ENCODE measurements at regions not wholly inside any gene's neighbourhood (a gene's known extent, or its start where the extent isn't known, plus 50 kb on each side); places are given as distances from the start of the nearest gene placed in this dataset.
A peak's percentile ranks its signal among the peaks of the same experiment; 100 is the strongest.
"Not testable (repeated sequence)": the region's sequence is repeated elsewhere in the genome, so short reads cannot be mapped to it uniquely, and the experiment has no call there.

DNA sequence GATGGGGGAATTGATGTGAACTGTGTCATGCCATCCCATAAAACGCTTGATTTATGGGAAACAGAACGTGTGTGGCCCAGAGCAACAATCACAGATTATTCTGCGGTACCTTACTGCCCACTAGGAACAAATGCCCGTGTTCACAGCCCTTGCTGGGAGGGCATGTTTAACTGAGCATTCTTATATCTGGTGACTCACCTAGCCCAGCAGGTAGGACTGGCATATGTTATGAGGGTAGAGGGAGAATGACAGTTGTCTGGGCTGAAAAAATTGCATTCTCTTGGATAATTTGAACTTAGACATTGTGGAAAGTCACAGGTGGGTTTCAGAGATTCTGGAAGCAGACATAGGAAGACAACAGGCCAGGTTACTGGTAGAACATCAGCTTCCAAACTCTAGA lies 460.6 kb downstream of the DMRT2 start:
- DNase-seq (ENCODE audit: low spot score) (no peak), ATAC-seq (no peak)
- intact Hi-C loops (cut with DNase I): no loop called here

DNA sequence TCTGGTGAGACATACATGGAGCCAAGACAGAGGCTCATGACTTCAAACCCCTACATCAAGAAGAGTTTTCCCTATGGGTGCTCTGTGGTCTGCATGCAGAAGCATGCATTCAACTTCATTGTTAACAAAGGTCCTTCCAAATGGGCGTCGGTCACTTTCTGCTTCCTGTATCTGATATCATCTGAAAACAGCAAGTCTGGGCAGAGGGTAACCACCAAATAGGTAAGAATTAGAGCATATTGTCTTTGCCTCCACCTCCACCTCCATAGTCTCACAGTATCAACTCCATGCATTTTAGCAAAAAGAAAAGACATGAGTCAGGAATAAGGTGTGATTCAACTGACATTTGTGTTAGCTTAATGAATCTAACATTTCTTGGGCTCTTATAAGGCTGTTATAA lies 462.9 kb downstream of the DMRT2 start:
- intact Hi-C loops (cut with DNase I): no loop called here
- no peak for ATAC-seq
- no peak for DNase-seq (ENCODE audit: low spot score)

DNA sequence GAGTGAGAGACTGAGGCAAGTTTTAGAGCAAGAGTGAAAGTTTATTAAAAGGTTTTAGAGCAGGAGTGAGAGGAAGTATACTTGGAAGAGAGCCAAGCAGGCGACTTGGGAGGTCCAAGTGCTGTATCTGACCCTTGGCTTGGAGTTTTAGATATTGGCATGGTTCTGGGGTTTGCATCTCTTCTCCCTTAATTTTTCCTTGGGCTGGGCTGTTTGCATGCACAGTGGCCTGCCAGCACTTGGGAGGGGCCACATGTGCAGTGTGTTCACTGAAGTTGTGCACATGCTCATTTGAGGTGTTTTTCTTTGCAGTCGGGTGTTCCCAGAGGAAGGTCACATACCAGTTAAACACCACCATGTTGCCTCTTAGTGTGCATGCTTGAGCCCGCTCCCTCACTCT lies 464.1 kb downstream of the DMRT2 start:
- intact Hi-C loops (cut with DNase I): no loop called here
- DNase-seq (ENCODE audit: low spot score): no peak
- ATAC-seq: peak; percentile 80

DNA sequence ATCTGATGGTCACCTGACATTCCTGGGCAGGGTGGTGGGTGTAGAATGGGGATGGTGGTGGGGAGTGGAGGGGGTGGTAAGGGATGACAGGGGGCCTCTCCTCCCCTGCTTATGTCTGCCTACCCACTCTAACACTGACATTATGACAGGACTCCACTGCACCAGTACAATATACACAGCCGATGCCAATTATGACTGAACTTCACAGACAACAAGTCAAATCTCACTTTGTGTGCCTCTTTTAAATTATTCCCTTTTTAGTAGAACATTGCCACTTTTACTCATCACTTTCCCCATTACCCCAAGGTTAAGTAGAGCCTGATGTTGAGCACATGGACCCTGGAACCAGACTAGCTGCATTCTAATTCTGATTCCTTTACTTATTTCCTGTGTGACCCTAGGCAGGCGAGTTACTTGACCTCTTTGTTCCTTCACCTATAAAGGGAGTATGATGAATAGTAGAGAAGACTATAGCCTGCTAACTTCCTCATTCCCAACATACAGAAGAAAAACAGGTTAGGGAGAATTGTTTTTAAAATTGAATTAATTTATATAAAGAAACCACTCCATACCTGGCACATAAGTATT lies 464.7 kb downstream of the DMRT2 start:
- ATAC-seq (no peak), DNase-seq (ENCODE audit: low spot score) (no peak)
- intact Hi-C loops (cut with DNase I): no loop called here

GRCh38 chr9:1515557-1515956 lies 465.4 kb downstream of the DMRT2 start:
- DNase-seq (ENCODE audit: low spot score) (no peak), ATAC-seq (no peak)
- intact Hi-C loops (cut with DNase I): no loop called here

- DNase-seq (ENCODE audit: low spot score) (no peak), ATAC-seq (no peak)
- intact Hi-C loops (cut with DNase I): no loop called here
These were observed 471.4 kb downstream of the DMRT2 start for GRCh38 chr9:1521547-1521946.

DNA sequence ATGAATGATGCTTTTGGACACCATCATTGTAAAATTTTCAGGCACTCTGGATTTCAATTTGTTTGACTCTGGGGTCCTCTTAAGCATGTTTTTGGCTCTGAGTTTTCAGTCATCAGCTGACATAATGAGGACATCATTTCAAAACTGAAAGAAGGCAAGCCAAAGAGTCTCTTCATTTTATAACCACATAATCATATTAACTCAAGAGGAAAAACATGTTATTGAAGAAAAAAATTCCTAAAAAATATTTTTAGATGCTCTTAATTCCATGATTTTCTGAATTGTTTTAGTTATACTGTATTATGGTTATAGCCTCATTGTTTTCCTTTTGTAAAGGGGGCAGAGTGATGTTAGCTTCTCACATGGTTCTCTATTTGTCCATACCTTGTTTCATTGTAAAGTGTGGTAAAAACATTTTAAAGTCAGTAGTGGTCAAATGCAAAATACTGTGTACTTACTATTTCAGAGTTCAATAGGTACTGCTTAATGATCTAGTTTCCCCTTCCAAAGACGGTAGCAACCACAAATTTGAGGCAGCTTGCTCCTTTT lies 472.1 kb downstream of the DMRT2 start:
- peak; percentile 67 for ATAC-seq
- intact Hi-C loops (cut with DNase I): no loop called here
- DNase-seq (ENCODE audit: low spot score): no peak

- DNase-seq (ENCODE audit: low spot score) (no peak), ATAC-seq (no peak)
- intact Hi-C loops (cut with DNase I): no loop called here
These were observed 478.3 kb downstream of the DMRT2 start for GRCh38 chr9:1528456-1528855.

GRCh38 chr9:1530696-1531095 lies 480.5 kb downstream of the DMRT2 start:
- ATAC-seq (no peak), DNase-seq (ENCODE audit: low spot score) (no peak)
- intact Hi-C loops (cut with DNase I): no loop called here

DNA sequence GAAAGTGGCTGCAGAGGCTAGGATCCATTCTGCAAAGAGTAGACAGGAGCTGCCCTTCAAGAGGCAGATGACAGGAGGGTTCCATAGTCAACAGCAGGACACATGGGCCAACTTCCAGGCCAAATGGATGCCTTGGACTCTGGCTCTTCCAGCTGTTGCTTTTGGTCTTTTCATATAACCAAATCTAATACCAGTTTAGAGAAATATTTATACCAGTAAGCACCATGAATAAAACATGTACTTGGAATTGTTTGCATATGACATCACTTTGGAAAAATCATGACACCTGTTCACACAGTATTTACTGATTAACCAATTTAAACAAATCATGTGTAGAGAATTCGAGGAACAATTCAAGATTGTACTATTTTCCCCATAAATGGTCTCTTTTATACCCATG lies 481.3 kb downstream of the DMRT2 start:
- DNase-seq (ENCODE audit: low spot score): no peak
- intact Hi-C loops (cut with DNase I): no loop called here
- ATAC-seq: no peak

GRCh38 chr9:1532171-1532570 lies 482.0 kb downstream of the DMRT2 start:
- no peak for DNase-seq (ENCODE audit: low spot score)
- no peak for ATAC-seq
- intact Hi-C loops (cut with DNase I): no loop called here

- DNase-seq (ENCODE audit: low spot score): no peak
- intact Hi-C loops (cut with DNase I): no loop called here
- no peak for ATAC-seq
These were observed 480.1 kb upstream of the SMARCA2 start for GRCh38 chr9:1535051-1535450.

DNA sequence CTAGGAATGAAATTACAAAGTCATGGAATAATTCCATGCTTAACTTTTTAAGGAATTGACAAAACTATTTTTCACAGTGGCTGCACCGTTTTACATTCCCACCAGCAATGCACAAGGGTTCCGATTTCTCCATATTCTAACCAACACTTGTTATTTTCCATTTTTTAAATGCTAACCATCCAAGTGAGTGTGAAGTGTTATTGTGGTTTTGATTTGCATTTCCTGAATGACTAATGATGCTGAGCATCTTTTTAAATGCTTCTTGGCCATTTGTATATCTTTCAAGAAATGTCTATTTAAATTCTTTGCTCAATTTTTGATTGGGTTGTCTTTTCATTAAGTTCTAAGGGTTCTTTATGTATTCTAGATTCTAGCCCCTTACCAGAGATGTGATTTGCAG lies 479.5 kb upstream of the SMARCA2 start:
- no peak for DNase-seq (ENCODE audit: low spot score)
- intact Hi-C loops (cut with DNase I): no loop called here
- no peak for ATAC-seq

- DNase-seq (ENCODE audit: low spot score) (no peak), ATAC-seq (no peak)
- intact Hi-C loops (cut with DNase I): no loop called here
These were observed 478.5 kb upstream of the SMARCA2 start for GRCh38 chr9:1536522-1537170.

DNA sequence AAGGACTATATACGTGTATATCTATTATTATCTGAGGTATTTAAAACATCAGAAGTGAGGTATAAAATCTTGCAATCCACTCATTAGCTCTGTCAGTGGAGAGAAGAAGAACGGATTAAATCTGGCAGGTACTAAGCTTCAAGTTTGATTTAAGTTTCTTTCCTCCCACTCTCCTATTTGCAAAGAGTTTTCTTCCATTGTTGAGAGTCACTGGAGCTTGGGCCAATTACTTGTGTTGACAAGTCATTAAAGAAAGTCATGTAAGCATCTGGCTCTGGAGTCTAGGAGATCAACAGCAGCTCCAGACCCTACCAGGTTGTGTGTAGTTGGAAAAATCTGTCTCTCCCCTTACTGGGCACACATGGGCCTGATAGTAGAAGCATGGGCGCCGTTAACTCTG lies 476.8 kb upstream of the SMARCA2 start:
- intact Hi-C loops (cut with DNase I): no loop called here
- ATAC-seq (no peak), DNase-seq (ENCODE audit: low spot score) (no peak)

DNA sequence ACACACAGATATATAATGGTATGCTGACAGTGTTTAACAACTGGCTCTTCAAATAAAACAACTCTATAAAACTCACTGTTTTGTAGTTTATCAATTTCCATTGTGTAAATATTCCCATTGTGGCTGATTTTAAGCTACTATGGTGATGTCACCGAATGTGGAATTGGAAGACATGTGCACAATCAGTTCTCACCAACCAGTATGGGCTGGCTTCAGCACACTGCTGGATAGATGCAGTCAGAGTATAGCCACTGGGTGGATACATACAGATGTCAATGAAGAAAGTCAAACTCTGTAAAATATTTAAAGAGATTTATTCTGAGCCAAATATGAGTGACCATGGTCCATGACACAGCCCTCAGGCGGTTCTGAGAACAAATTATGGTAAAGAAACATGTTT lies 475.9 kb upstream of the SMARCA2 start:
- no peak for ATAC-seq
- DNase-seq (ENCODE audit: low spot score): no peak
- intact Hi-C loops (cut with DNase I): no loop called here

GRCh38 chr9:1550636-1551035 lies 464.5 kb upstream of the SMARCA2 start:
- intact Hi-C loops (cut with DNase I): no loop called here
- ATAC-seq: no peak

GRCh38 chr9:1554081-1555035 lies 460.8 kb upstream of the SMARCA2 start:
- no peak for ATAC-seq
- intact Hi-C loops (cut with DNase I): no loop called here
- DNase-seq (ENCODE audit: low spot score): no peak

More at GRCh38 chr9:1550636-1551035, 464.5 kb upstream of the SMARCA2 start:
- DNase-seq (ENCODE audit: low spot score): no peak

DNA sequence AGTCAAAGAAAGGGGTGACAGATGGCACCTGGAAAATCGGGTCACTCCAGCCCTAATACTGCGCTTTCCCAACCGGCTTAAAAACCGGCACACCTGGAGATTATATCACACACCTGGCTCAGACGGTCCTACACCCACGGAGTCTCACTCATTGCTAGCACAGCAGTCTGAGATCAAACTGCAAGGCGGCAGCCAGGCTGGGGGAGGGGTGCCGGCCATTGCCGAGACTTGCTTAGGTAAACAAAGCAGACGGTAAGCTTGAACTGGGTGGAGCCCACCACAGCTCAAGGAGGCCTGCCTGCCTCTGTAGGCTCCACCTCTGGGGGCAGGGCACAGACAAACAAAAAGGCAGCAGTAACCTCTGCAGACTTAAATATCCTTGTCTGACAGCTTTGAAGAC lies 456.5 kb upstream of the SMARCA2 start:
- DNase-seq (ENCODE audit: low spot score); intact Hi-C loops (cut with DNase I): not testable (repeated sequence)

GRCh38 chr9:1575939-1576338 lies 439.2 kb upstream of the SMARCA2 start:
- DNase-seq (ENCODE audit: low spot score): no peak
- no peak for ATAC-seq
- intact Hi-C loops (cut with DNase I): no loop called here

More for the DNA sequence above, 456.5 kb upstream of the SMARCA2 start:
- ATAC-seq: not testable (repeated sequence)

Data from sciatic nerve (tissue), 2 donors.